ENCODE measurements at regions not wholly inside any gene's neighbourhood (a gene's known extent, or its start where the extent isn't known, plus 50 kb on each side); places are given as distances from the start of the nearest gene placed in this dataset.

- no peak for TF ChIP-seq POLR2A (IDR thresholded peaks at IDR 0.05)
- TF ChIP-seq CTCF (IDR thresholded peaks at IDR 0.05): no peak
Observed at GRCh38 chr7:97499204-97499603, 232.7 kb upstream of the TAC1 start.
